MG63 (cell line): ENCODE measurements at regions not wholly inside any gene's neighbourhood (a gene's known extent, or its start where the extent isn't known, plus 50 kb on each side); places are given as distances from the start of the nearest gene placed in this dataset.
A peak's percentile ranks its signal among the peaks of the same experiment; 100 is the strongest.

Source experiments
- DNase-seq: peaks from one replicate; pipeline ENCODE4 v3.0.0-alpha.2; 2020
- H3K27me3 ChIP-seq: fragments of 250-450 bp; sonication (Bioruptor Pico); 2 replicates; pipeline ENCODE4 v1.5.1; 2020; ENCODE audit warnings: mild to moderate bottlenecking, moderate library complexity
- H3K36me3 ChIP-seq: fragments of 250-450 bp; sonication (Bioruptor Pico); 2 replicates; pipeline ENCODE4 v1.5.1; 2020; ENCODE audit warnings: mild to moderate bottlenecking, moderate library complexity
- H3K4me3 ChIP-seq: fragments of 250-450 bp; sonication (Bioruptor Pico); 2 replicates; pipeline ENCODE4 v1.5.1; 2020; ENCODE audit warnings: mild to moderate bottlenecking, moderate library complexity
- H3K9me3 ChIP-seq: fragments of 250-450 bp; sonication (Bioruptor Pico); 2 replicates; pipeline ENCODE4 v1.5.1; 2020; ENCODE audit warnings: mild to moderate bottlenecking, moderate library complexity

DNA sequence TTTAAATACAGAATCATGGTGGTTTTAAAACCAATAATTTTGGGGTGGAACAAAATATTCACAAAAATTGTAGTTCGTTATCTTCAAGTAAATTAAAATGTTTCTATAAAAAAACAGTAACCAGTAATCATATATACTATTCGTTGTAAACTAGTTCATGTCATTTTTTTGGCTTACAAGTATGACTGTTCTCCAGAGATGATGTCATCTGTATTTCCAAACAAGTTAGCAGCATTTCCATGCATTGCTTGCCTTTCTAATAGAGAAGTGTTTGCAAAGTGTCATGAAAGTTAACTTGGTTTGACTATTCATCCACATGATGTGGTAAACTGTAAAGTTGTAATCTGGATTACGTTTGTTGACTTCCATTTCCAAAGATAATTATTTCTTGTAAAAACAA is 717.9 kb upstream of the ADAMTS16 start:
- H3K4me3 ChIP-seq: no peak overlapping the region
- no peak for DNase-seq
- no peaks in the 10 kb centered on the region; the same call in 1 of the 2 replicates for H3K27me3 ChIP-seq
- H3K36me3 ChIP-seq: no peaks in the 10 kb centered on the region
- no peaks in the 10 kb centered on the region for H3K9me3 ChIP-seq

- no peak overlapping the region for H3K4me3 ChIP-seq
- no peaks in the 10 kb centered on the region; the same call in 1 of the 2 replicates for H3K27me3 ChIP-seq
- H3K9me3 ChIP-seq: no peaks in the 10 kb centered on the region
- DNase-seq: no peak
- no peaks in the 10 kb centered on the region for H3K36me3 ChIP-seq
Measured at GRCh38 chr5:4424895-4425294, 715.2 kb upstream of the ADAMTS16 start.

DNA sequence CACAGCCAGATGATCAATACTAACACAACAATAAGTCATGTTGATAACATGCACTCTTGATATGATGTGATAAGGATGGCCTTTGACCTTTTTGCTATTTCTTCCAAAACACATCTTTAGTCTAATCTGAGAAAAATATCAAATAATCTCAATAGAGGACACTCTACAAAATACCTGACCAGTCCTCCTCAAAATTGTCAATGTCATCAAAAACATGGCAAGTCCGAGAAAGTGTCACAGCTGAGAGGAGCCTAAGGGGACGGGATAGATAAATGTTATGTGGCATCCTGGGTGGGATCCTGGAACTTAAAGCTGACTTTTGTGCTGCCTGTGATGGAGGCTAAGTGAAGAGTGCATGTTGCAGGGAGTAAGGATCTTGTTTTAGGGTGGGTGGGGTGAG is 699.6 kb upstream of the ADAMTS16 start:
- DNase-seq: no peak
- H3K36me3 ChIP-seq: no peaks in the 10 kb centered on the region
- no peaks in the 10 kb centered on the region for H3K9me3 ChIP-seq
- no peak overlapping the region for H3K4me3 ChIP-seq
- peaks cover 7% of the 10 kb centered on the region; the same call in 1 of the 2 replicates for H3K27me3 ChIP-seq

GRCh38 chr5:4442221-4442620 is 697.9 kb upstream of the ADAMTS16 start:
- H3K4me3 ChIP-seq: no peak overlapping the region
- H3K36me3 ChIP-seq: no peaks in the 10 kb centered on the region
- no peaks in the 10 kb centered on the region for H3K9me3 ChIP-seq
- DNase-seq: no peak
- H3K27me3 ChIP-seq: peaks cover 7% of the 10 kb centered on the region; the same call in 1 of the 2 replicates

- Histone ChIP-seq H3K9me3 (peaks cover 6% of the 10 kb centered on the region), H3K27me3 (no peaks in the 10 kb centered on the region), H3K36me3 (no peaks in the 10 kb centered on the region), H3K4me3 (no peak overlapping the region)
- DNase-seq: no peak
Measured at GRCh38 chr5:4447657-4448056, 692.5 kb upstream of the ADAMTS16 start.

DNA sequence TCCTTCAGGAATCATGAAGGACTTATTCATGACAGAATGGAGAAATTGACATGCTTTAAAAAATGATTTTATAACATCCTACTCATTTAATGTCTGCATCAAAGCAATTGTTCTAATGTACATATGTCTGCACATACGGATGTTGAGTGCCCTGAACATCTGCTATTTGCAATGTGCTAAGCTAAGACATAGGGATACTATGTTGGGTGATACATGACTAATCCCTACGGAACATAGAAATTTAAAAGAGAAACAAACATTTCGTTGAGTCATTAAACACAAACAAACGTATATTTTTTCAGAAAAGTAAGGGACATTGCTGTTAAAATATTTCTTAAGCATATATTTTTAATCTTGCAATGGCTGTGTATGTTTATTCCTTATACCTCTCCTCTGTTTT is 686.5 kb upstream of the ADAMTS16 start:
- Histone ChIP-seq H3K9me3 (peaks cover 3% of the 10 kb centered on the region; the same call in 1 of the 2 replicates), H3K4me3 (no peak overlapping the region), H3K27me3 (no peaks in the 10 kb centered on the region), H3K36me3 (no peaks in the 10 kb centered on the region)
- DNase-seq: no peak

DNA sequence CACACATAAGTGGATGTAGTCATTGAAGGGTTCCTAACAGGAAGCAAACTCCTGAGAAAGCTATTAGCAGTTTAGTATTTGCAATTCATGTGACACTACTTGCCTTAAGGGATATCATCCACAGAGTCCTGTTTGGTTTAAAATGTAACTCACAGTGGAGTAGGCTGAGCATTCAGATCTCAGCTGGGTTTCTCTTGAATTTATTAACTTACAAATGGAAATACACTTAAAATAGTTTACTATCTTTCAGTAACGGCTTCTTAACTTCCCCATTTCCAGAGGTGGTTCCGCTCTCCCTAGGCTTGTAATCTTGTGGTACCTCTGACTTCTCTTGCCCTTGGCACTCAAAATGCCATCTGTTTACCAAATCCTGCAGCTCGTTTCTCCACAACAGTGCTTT is 660.7 kb upstream of the ADAMTS16 start:
- no peaks in the 10 kb centered on the region for H3K27me3 ChIP-seq
- H3K4me3 ChIP-seq: no peak overlapping the region
- no peaks in the 10 kb centered on the region for H3K36me3 ChIP-seq
- H3K9me3 ChIP-seq: peaks cover 7% of the 10 kb centered on the region
- DNase-seq: no peak

GRCh38 chr5:4480528-4481349 is 659.4 kb upstream of the ADAMTS16 start:
- H3K9me3 ChIP-seq: peaks cover 7% of the 10 kb centered on the region
- no peak for DNase-seq
- H3K4me3 ChIP-seq: no peak overlapping the region
- H3K27me3 ChIP-seq: no peaks in the 10 kb centered on the region
- H3K36me3 ChIP-seq: no peaks in the 10 kb centered on the region

GRCh38 chr5:4487581-4487980 is 652.5 kb upstream of the ADAMTS16 start:
- H3K36me3 ChIP-seq: no peaks in the 10 kb centered on the region
- no peak overlapping the region for H3K4me3 ChIP-seq
- H3K27me3 ChIP-seq: peaks cover 3% of the 10 kb centered on the region; the same call in 1 of the 2 replicates
- DNase-seq: no peak
- peaks cover 7% of the 10 kb centered on the region for H3K9me3 ChIP-seq

GRCh38 chr5:4511996-4512656 is 628.0 kb upstream of the ADAMTS16 start:
- peak overlapping the region; percentile 8; the same call in 1 of the 2 replicates for H3K4me3 ChIP-seq
- DNase-seq: peak; percentile 29
- no peaks in the 10 kb centered on the region; the same call in 1 of the 2 replicates for H3K27me3 ChIP-seq
- H3K36me3 ChIP-seq: no peaks in the 10 kb centered on the region
- H3K9me3 ChIP-seq: no peaks in the 10 kb centered on the region

DNA sequence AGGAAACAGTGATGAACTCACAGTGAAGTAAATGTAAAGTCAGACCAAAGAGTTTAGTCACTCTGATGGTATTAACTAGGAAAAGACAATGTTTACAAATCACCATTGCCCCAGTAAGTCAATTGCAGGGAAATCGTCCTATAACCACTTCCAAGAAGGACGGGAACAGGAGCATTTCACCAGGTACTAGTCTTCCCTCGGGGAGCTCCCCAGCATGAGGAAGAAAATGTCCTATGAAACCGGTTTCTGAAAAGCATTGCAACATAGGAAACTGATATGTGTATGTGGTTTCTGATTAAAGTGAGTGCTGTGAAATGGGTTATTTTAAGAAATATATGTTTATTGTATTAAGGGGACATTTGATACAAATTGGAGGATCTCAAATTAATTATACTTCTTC is 626.7 kb upstream of the ADAMTS16 start:
- Histone ChIP-seq H3K27me3 (no peaks in the 10 kb centered on the region; the same call in 1 of the 2 replicates), H3K4me3 (no peak overlapping the region), H3K36me3 (no peaks in the 10 kb centered on the region), H3K9me3 (no peaks in the 10 kb centered on the region)
- no peak for DNase-seq

DNA sequence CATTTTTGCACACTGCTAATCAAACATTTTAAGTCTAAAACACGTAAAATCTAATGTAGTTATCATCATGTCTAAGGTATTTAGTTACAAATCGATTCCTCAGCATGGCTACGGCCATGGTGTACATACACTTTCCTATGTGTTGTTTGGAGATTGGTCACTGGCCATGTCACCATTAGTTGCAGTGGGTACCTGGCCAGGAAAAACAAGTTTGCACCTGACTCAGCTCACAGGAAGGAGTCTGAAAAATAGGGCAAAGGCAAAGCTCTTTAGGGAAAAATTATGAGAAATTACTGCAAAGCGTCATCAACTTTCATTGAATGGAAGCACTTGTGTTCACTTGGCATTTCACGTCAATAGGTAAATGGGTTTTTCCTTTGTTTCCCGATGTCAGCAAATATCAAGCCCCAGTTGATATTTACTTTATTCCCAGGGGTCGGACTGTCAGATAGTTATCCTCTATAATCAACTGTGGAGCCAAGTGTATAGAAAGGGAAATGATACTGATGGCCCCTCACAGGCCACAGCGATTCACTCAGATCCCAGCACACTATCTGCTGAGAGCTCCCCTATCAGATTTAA is 626.0 kb upstream of the ADAMTS16 start:
- H3K36me3 ChIP-seq: no peaks in the 10 kb centered on the region
- H3K27me3 ChIP-seq: no peaks in the 10 kb centered on the region; the same call in 1 of the 2 replicates
- H3K9me3 ChIP-seq: no peaks in the 10 kb centered on the region
- peak; percentile 26 for DNase-seq
- no peak overlapping the region for H3K4me3 ChIP-seq

DNA sequence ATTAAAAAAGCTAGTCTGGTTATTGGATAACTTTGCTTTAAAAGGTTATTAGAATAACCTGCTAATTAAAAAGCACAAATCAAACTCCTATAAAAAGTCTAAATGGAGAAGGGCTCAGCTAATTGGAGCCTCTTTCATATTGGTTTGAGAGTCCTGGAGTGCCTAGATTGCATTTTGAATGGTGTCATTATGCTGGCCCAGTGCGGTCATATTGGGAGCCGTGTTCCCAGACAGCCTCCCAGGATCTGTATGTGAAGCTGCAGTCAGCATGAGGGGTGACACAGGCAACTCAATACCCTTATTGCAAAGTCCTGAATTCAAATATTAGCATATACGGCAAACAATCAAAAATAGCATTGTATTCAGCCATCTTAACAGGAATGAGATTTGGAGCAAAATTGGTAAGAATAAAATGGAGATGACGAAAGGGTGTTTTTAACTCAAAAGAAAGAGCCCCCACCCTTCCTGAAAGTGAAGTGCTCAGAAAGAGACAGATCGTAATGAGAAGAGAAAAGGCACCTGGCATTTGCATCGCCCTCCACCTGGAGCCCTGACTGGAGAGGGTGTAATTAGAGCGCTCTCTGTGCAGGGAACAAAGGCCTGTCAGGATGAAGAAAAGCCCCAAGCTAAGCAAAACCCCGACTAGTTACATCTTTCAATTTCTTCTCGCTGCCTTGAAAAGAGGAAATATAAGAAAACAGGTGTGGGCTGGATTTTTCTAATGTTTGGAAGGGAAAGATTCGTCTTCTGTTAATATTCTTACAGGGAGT is 621.0 kb upstream of the ADAMTS16 start:
- no peak for DNase-seq
- Histone ChIP-seq H3K9me3 (no peaks in the 10 kb centered on the region), H3K36me3 (no peaks in the 10 kb centered on the region), H3K4me3 (no peak overlapping the region), H3K27me3 (no peaks in the 10 kb centered on the region)

DNA sequence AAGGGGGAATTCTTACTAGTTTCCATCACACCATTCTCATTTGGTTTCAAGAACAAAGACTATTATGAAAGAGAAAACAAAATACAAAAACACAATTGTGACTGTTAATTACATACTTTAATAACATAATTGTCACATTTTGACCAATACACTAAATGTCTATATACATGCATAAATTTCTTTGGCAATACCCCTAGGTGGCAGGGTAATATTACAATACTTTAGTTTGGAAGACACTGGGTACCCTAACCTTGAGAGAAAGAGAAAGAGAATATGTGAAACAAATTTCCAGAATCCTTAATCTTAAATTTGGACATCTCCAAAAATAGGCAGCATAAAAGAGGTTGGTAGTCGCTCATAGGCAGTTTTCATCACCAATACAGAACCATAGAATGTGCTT is 619.6 kb upstream of the ADAMTS16 start:
- DNase-seq: no peak
- Histone ChIP-seq H3K9me3 (no peaks in the 10 kb centered on the region), H3K27me3 (no peaks in the 10 kb centered on the region), H3K36me3 (no peaks in the 10 kb centered on the region), H3K4me3 (no peak overlapping the region)

GRCh38 chr5:4523038-4523437 is 617.1 kb upstream of the ADAMTS16 start:
- no peak for DNase-seq
- Histone ChIP-seq H3K27me3 (no peaks in the 10 kb centered on the region), H3K36me3 (no peaks in the 10 kb centered on the region), H3K9me3 (no peaks in the 10 kb centered on the region), H3K4me3 (no peak overlapping the region)

- Histone ChIP-seq H3K36me3 (no peaks in the 10 kb centered on the region), H3K4me3 (no peak overlapping the region), H3K9me3 (no peaks in the 10 kb centered on the region), H3K27me3 (no peaks in the 10 kb centered on the region)
- no peak for DNase-seq
Measured at GRCh38 chr5:4531756-4532704, 608.1 kb upstream of the ADAMTS16 start.
